ENCODE measurements at regions not wholly inside any gene's neighbourhood (a gene's known extent, or its start where the extent isn't known, plus 50 kb on each side); places are given as distances from the start of the nearest gene placed in this dataset.
A peak's percentile ranks its signal among the peaks of the same experiment; 100 is the strongest.
"Not testable (repeated sequence)": the region's sequence is repeated elsewhere in the genome, so short reads cannot be mapped to it uniquely, and the experiment has no call there.

GRCh38 chrX:115840729-115841409 lies 279.9 kb downstream of the PLS3 start:
- H3K27me3 Mint-ChIP-seq (ENCODE audit: low read depth in 3 of 3): not testable (repeated sequence)

GRCh38 chrX:115850986-115851385 lies 290.0 kb downstream of the PLS3 start:
- not testable (repeated sequence) for H3K36me3 Mint-ChIP-seq; H3K4me1 Mint-ChIP-seq; H3K4me3 Mint-ChIP-seq; H3K27ac Mint-ChIP-seq; H3K9me3 Mint-ChIP-seq; H3K27me3 Mint-ChIP-seq (ENCODE audit: low read depth in 3 of 3); DNase-seq

More at GRCh38 chrX:115840729-115841409, 279.9 kb downstream of the PLS3 start:
- H3K27ac Mint-ChIP-seq, H3K4me3 Mint-ChIP-seq, DNase-seq, H3K9me3 Mint-ChIP-seq, H3K36me3 Mint-ChIP-seq, H3K4me1 Mint-ChIP-seq: not testable (repeated sequence)

DNA sequence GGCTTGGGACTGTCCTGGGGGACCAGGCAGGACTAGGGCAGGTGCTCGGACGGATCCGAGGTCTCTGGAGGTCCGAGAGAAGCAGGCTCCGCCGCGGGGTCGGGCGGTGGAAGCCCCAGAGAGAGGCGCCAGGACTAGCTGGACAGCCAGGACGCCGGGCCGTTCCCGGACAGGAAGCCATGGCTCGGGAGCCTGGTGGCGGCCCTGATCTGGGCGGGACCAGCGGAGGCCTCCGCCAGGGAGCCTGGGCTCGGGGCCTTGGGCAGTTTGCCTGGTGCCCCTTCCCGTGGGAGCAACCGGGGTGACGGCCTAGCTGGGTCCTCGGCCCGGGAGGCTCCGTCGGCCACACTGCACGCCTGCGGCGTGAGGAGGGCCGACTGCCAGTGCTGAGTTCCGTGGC lies 292.3 kb downstream of the PLS3 start:
- H3K36me3 Mint-ChIP-seq; H3K27ac Mint-ChIP-seq; H3K4me3 Mint-ChIP-seq; H3K27me3 Mint-ChIP-seq (ENCODE audit: low read depth in 3 of 3); H3K9me3 Mint-ChIP-seq; H3K4me1 Mint-ChIP-seq: not testable (repeated sequence)
- DNase-seq: peak in 1 of 3 donors; percentile 4

DNA sequence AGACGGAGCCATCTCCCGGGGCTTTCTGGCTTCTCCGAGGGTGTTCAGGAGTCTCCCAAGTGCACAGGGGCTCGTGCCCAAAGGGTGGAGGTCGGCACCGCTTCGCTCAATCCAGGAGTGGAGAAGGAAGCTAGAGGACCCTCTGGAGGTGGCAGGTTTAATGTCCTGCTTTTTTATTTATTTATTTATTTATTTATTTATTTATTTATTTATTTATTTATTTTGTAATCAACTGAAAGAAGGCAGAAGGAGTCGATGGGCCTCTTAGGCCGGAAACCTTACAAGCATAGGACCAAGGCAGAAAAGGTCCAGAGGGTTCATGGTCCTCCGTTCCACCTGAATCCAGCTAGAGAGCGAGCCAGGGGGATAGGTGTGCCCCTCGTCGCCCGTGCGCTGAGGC lies 289.4 kb upstream of the AGTR2 start:
- not testable (repeated sequence) for H3K36me3 Mint-ChIP-seq; H3K4me3 Mint-ChIP-seq; H3K4me1 Mint-ChIP-seq; H3K27me3 Mint-ChIP-seq (ENCODE audit: low read depth in 3 of 3); H3K9me3 Mint-ChIP-seq; DNase-seq; H3K27ac Mint-ChIP-seq

DNA sequence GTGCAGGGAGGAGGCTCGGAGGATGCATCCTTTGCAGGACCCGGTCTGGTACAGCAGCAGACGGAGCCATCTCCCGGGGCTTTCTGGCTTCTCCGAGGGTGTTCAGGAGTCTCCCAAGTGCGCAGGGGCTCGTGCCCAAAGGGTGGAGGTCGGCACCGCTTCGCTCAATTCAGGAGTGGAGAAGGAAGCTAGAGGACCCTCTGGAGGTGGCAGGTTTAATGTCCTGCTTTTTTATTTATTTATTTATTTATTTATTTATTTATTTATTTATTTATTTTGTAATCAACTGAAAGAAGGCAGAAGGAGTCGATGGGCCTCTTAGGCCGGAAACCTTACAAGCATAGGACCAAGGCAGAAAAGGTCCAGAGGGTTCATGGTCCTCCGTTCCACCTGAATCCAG lies 286.4 kb upstream of the AGTR2 start:
- not testable (repeated sequence) for H3K4me1 Mint-ChIP-seq; DNase-seq; H3K27me3 Mint-ChIP-seq (ENCODE audit: low read depth in 3 of 3)

DNA sequence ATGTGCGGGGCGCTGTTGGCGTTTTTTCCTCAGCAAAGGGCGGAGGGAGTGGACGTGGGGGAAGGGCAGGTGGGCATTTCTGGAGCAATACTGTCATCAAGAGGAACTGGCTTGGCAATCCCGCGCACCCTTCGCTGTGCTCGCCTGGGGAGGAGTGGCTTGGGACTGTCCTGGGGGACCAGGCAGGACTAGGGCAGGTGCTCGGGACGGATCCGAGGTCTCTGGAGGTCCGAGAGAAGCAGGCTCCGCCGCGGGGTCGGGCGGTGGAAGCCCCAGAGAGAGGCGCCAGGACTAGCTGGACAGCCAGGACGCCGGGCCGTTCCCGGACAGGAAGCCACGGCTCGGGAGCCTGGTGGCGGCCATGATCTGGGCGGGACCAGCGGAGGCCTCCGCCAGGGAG lies 282.5 kb upstream of the AGTR2 start:
- H3K36me3 Mint-ChIP-seq; H3K27me3 Mint-ChIP-seq (ENCODE audit: low read depth in 3 of 3); H3K4me1 Mint-ChIP-seq: not testable (repeated sequence)
- peak overlapping the region in 2 of 6 donors; percentile 70 to 92 for H3K27ac Mint-ChIP-seq
- DNase-seq: peak; percentile 78 to 95 (median 86)
- peaks cover 0 to 15% (median 7%) of the 10 kb centered on the region in 6 donors for H3K9me3 Mint-ChIP-seq
- peak overlapping the region in 4 of 5 donors; percentile 47 to 98 (median 81) for H3K4me3 Mint-ChIP-seq

More for the DNA sequence above, 286.4 kb upstream of the AGTR2 start:
- H3K27ac Mint-ChIP-seq, H3K4me3 Mint-ChIP-seq, H3K9me3 Mint-ChIP-seq, H3K36me3 Mint-ChIP-seq: not testable (repeated sequence)

DNA sequence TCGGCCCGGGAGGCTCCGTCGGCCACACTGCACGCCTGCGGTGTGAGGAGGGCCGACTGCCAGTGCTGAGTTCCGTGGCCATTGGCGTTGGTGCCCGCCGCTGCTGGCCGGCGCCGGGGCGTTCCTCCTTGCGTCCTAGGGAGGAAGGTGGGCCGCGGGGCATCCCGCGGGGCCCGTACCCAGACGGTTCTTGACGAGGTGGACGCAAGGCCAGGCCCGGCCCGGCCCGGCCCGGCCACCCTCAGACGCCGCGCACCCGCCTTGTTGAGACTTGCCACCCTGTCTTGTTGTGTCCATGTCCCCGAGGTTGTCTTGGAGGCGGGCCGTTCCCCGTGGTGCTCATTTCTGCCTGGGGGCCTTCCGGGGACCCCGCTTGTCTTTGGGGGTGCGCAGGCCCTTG lies 282.0 kb upstream of the AGTR2 start:
- H3K4me3 Mint-ChIP-seq: not testable (repeated sequence)

GRCh38 chrX:115889121-115889890 lies 281.2 kb upstream of the AGTR2 start:
- Mint-ChIP-seq H3K36me3 (no peaks in the 10 kb centered on the region), H3K4me1 (peaks cover 11 to 15% of the 10 kb centered on the region in 2 donors), H3K27me3 (ENCODE audit: low read depth in 3 of 3) (peaks cover 2 to 6% (median 4%) of the 10 kb centered on the region in 3 donors), H3K27ac (no peak overlapping the region), H3K9me3 (peaks cover 0 to 16% (median 7%) of the 10 kb centered on the region in 6 donors), H3K4me3 (peak overlapping the region in 2 of 5 donors; percentile 45 to 52)
- DNase-seq: no peak

More for the DNA sequence above, 282.0 kb upstream of the AGTR2 start:
- not testable (repeated sequence) for H3K27me3 Mint-ChIP-seq (ENCODE audit: low read depth in 3 of 3); H3K4me1 Mint-ChIP-seq; H3K27ac Mint-ChIP-seq; H3K36me3 Mint-ChIP-seq
- peak in 1 of 3 donors; percentile 18 for DNase-seq
- H3K9me3 Mint-ChIP-seq: peaks cover 0 to 15% (median 7%) of the 10 kb centered on the region in 6 donors

DNA sequence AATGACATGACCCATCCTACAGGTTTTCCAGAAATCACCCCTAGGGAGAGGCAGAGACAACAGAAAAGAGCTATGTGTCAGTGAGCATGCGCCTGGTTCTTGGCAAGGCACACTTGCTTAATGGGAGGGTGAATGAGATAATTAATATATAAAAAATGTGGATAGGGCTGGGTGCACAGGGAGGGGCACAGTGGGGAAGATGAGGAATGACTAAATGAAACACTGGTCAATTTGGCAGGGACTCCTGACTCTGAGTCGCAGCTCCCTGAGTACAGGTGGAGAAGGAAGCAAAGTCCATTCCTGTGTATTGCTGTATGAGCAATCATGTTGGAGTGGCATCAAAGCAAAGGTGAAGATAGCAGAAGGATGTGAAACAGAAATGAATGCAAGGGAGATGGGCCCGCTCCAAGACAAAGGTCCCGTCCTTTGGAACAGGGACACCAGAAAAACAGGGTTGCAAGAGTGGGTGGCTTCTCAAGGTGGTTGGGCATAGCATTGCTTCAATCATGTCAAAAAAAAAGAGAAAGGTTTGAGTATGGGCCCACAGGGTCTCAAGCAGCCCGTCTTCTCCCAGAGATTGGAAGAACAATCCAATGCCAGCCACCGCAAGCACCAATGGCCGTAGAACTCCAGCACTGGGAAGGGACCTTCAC lies 278.4 kb upstream of the AGTR2 start:
- H3K27ac Mint-ChIP-seq: no peak overlapping the region
- peaks cover 0 to 18% (median 6%) of the 10 kb centered on the region in 6 donors for H3K9me3 Mint-ChIP-seq
- no peaks in the 10 kb centered on the region for H3K36me3 Mint-ChIP-seq
- peaks cover 2 to 6% (median 4%) of the 10 kb centered on the region in 3 donors for H3K27me3 Mint-ChIP-seq (ENCODE audit: low read depth in 3 of 3)
- no peak overlapping the region for H3K4me3 Mint-ChIP-seq
- no peak for DNase-seq
- peaks cover 11 to 15% of the 10 kb centered on the region in 2 donors for H3K4me1 Mint-ChIP-seq

DNA sequence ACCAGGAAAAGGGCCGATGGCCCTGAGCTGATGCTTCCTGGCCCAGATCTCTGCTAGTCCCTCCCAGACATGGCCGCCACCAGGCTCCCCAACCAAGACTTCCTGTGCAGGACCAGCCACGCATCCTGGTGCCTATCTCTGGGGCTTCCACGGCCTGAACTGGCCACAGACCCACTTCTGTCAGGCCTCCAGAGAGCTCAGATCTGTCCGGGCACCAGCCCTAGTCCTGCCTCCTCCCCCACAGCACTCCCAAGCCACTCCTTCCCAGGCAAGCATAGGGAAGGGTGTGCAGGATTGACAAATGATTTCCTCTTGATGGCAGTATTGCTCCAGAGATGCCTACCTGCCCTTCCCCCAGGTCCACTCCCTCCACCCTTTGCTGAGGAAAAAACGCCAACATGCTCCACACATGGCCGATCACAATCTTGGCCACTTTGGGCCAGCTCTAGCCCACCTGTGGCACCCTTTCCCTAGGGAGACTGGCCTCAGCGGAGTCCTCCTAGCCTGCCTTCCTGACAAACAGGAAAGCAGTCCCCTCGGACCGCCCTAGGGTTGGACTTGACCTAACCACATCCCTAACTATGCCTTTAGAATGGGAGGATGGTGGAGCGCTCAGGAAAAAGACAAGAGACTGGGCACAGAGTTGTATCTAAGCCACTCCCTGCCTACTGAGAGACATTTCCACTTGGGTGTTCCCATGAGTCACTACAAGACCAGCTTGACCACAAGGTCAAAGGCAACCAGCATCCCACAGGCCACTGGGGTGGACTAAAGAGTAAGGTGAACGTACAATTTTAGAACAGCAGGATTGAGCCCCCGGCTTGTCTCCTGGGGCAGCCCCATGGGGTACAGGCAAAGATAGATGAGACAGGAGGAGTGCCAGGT lies 277.5 kb upstream of the AGTR2 start:
- Mint-ChIP-seq H3K9me3 (peaks cover 0 to 21% (median 8%) of the 10 kb centered on the region in 6 donors), H3K36me3 (no peaks in the 10 kb centered on the region), H3K4me3 (peak overlapping the region in 4 of 5 donors; percentile 59 to 73 (median 64)), H3K4me1 (peaks cover 11 to 15% of the 10 kb centered on the region in 2 donors), H3K27me3 (ENCODE audit: low read depth in 3 of 3) (peaks cover 2 to 6% (median 3%) of the 10 kb centered on the region in 3 donors), H3K27ac (peak overlapping the region in 1 of 6 donors; percentile 28)
- DNase-seq: peak; percentile 43 to 61 (median 60)

- H3K4me1 Mint-ChIP-seq: peaks cover 11 to 20% of the 10 kb centered on the region in 2 donors
- peak in 2 of 3 donors; percentile 23 to 24 for DNase-seq
- H3K4me3 Mint-ChIP-seq: peak overlapping the region in 1 of 5 donors; percentile 47
- H3K36me3 Mint-ChIP-seq: no peaks in the 10 kb centered on the region
- peaks cover 0 to 21% (median 7%) of the 10 kb centered on the region in 6 donors for H3K9me3 Mint-ChIP-seq
- H3K27ac Mint-ChIP-seq: no peak overlapping the region
- H3K27me3 Mint-ChIP-seq (ENCODE audit: low read depth in 3 of 3): peaks cover 2 to 10% (median 2%) of the 10 kb centered on the region in 3 donors
Observed at GRCh38 chrX:115894087-115894486, 276.5 kb upstream of the AGTR2 start.

GRCh38 chrX:115895678-115896329 lies 274.7 kb upstream of the AGTR2 start:
- Mint-ChIP-seq H3K9me3 (peaks cover 0 to 10% (median 3%) of the 10 kb centered on the region in 6 donors), H3K27ac (no peak overlapping the region), H3K27me3 (ENCODE audit: low read depth in 3 of 3) (peaks cover 1 to 10% (median 2%) of the 10 kb centered on the region in 3 donors), H3K4me3 (no peak overlapping the region), H3K4me1 (peaks cover 11 to 20% of the 10 kb centered on the region in 2 donors), H3K36me3 (no peaks in the 10 kb centered on the region)
- no peak for DNase-seq

- Mint-ChIP-seq H3K27me3 (ENCODE audit: low read depth in 3 of 3) (peaks cover 0 to 10% (median 2%) of the 10 kb centered on the region in 3 donors), H3K4me3 (no peak overlapping the region), H3K27ac (no peak overlapping the region), H3K9me3 (peaks cover 0 to 10% (median 3%) of the 10 kb centered on the region in 6 donors), H3K36me3 (no peaks in the 10 kb centered on the region), H3K4me1 (peaks cover 11 to 20% of the 10 kb centered on the region in 2 donors)
- no peak for DNase-seq
Observed at GRCh38 chrX:115896362-115896761, 274.2 kb upstream of the AGTR2 start.

All from immature natural killer cell (primary cell).